RWPE1 (cell line): ENCODE measurements at regions not wholly inside any gene's neighbourhood (a gene's known extent, or its start where the extent isn't known, plus 50 kb on each side); places are given as distances from the start of the nearest gene placed in this dataset.

ENCODE experiments used
- CTCF ChIA-PET: fragments of 350-600 bp; sonication (Branson Sonifier 250); formaldehyde crosslinking; extraction: SDS; loops from one replicate; lab custom pipeline; 2021; lab: Yijun Ruan, JAX
- POLR2A ChIA-PET: fragments of 400-600 bp; formaldehyde crosslinking; extraction: SDS; loops from one replicate; lab custom pipeline; 2020; ENCODE audit warnings: antibody characterized with exemption; ENCODE audit not compliant: low non-redundant PET; lab: Yijun Ruan, JAX
- DNase-seq: peaks from one replicate; pipeline ENCODE4 v3.0.0; 2012; ENCODE audit warnings: low spot score
- H3K27ac ChIP-seq: fragments of 450-650 bp; 2 replicates; pipeline ENCODE4 v1.5.1; 2017
- CTCF ChIP-seq: fragments of 450-650 bp; conservative IDR thresholded peaks from 2 replicates; pipeline ENCODE4 v1.5.1; 2017; ENCODE audit warnings: low read depth, mild to moderate bottlenecking

- DNase-seq = no peak
- H3K27ac ChIP-seq = peak overlapping the region; percentile 1; the same call in 1 of the 2 replicates
- CTCF ChIA-PET = interaction anchor here (0.8 to 1.5 kb wide), 2 partner anchors 268 to 313 kb away, joined by 3 to 4 read pairs; no protein-coding TSS in a partner anchor
- no peak for TF ChIP-seq CTCF
- POLR2A ChIA-PET = interaction anchor here (0.6 kb wide), 1 partner anchor 233 kb away, joined by 3 read pairs; no protein-coding TSS in a partner anchor
These were observed 56.1 kb downstream of the RMI2 start for GRCh38 chr16:11401161-11402050.

- TF ChIP-seq CTCF = no peak
- no peak for DNase-seq
- ChIA-PET POLR2A (interaction anchor here (0.6 kb wide), 1 partner anchor 415 kb away, joined by 3 read pairs; no protein-coding TSS in a partner anchor), CTCF (interaction anchor here (1.5 kb wide), 1 partner anchor 312 kb away, joined by 3 read pairs; no protein-coding TSS in a partner anchor)
- no peak overlapping the region for H3K27ac ChIP-seq
These were observed 56.9 kb downstream of the RMI2 start for GRCh38 chr16:11402051-11402744.

GRCh38 chr16:11402745-11403533, 57.7 kb downstream of the RMI2 start:
- no peak for DNase-seq
- ChIA-PET CTCF (interaction anchor here (0.7 to 1.0 kb wide), 2 partner anchors 300 to 306 kb away, joined by 4 to 5 read pairs; no protein-coding TSS in a partner anchor), POLR2A (interaction anchor here (0.6 kb wide), 1 partner anchor 414 kb away, joined by 3 read pairs; no protein-coding TSS in a partner anchor)
- no peak overlapping the region for H3K27ac ChIP-seq
- no peak for TF ChIP-seq CTCF

- ChIA-PET POLR2A (interaction anchor here (0.6 kb wide), 1 partner anchor 272 kb away, joined by 3 read pairs; no protein-coding TSS in a partner anchor), CTCF (interaction anchor here (1.0 kb wide), 1 partner anchor 306 kb away, joined by 5 read pairs; no protein-coding TSS in a partner anchor)
- no peak overlapping the region for H3K27ac ChIP-seq
- TF ChIP-seq CTCF = no peak
- no peak for DNase-seq
These were observed 58.2 kb downstream of the RMI2 start for GRCh38 chr16:11403534-11403795.

GRCh38 chr16:11403920-11404319, 58.7 kb downstream of the RMI2 start:
- CTCF ChIA-PET = interaction anchor here (1.0 kb wide), 1 partner anchor 305 kb away, joined by 5 read pairs; no protein-coding TSS in a partner anchor

More at GRCh38 chr16:11403920-11404319, 58.7 kb downstream of the RMI2 start:
- H3K27ac ChIP-seq = no peak overlapping the region
- TF ChIP-seq CTCF = no peak
- no peak for DNase-seq
- POLR2A ChIA-PET = interaction anchor here (0.6 kb wide), 1 partner anchor 271 kb away, joined by 3 read pairs; no protein-coding TSS in a partner anchor
